SK-N-SH (cell line): ENCODE measurements at regions not wholly inside any gene's neighbourhood (a gene's known extent, or its start where the extent isn't known, plus 50 kb on each side); places are given as distances from the start of the nearest gene placed in this dataset.

Experiments used
- CTCF ChIA-PET: fragments of 300-600, 350-600 bp; formaldehyde crosslinking; extraction: SDS; loops from one replicate; lab custom pipeline; 2021; lab: Yijun Ruan, JAX
- POLR2A ChIA-PET: fragments of 350-600 bp; sonication (Branson Sonifier 250); formaldehyde crosslinking; extraction: SDS; loops from one replicate; lab custom pipeline; 2020; ENCODE audit warnings: antibody characterized with exemption, inconsistent platforms; lab: Yijun Ruan, JAX
- DNase-seq: peaks from one replicate; pipeline ENCODE4 v3.0.0; 2012
- H2AFZ ChIP-seq: fragments of 200-600 bp; sonication (generic); 2 replicates; pipeline ENCODE4 v1.8.1; 2016; ENCODE audit warnings: antibody characterized with exemption, mild to moderate bottlenecking, low read depth
- H3F3A ChIP-seq: fragments of 200-600 bp; sonication (generic); replicated peaks from 2 replicates; pipeline ENCODE3; 2016; ENCODE audit warnings: antibody characterized with exemption, mild to moderate bottlenecking; ENCODE audit not compliant: insufficient read depth
- H3K27ac ChIP-seq, 2 experiments: fragments of 200-500 bp in 1 of 2; fragments of 200-600 bp in 1 of 2; sonication (Bioruptor generic) in 1 of 2; sonication (generic), shearing (Covaris generic) in 1 of 2; 2 replicates each; pipeline versions ENCODE4 v1.5.1 to v1.6.1; 2014 to 2016; ENCODE audit warnings: low read depth in 2 of 2, inconsistent platforms in 1 of 2, low read length in 1 of 2, mild to moderate bottlenecking in 1 of 2, mixed read lengths in 1 of 2
- H3K27me3 ChIP-seq: fragments of 200-600 bp; sonication (generic), shearing (Covaris generic); 2 replicates; pipeline ENCODE4 v1.6.1; 2016; ENCODE audit warnings: mixed run types; ENCODE audit not compliant: insufficient read depth
- H3K36me3 ChIP-seq, 2 experiments: fragments of 200-500 bp in 1 of 2; fragments of 200-600 bp in 1 of 2; sonication (Bioruptor generic) in 1 of 2; sonication (generic) in 1 of 2; replicated peaks in 1 of 2; 2 replicates each; pipeline versions ENCODE3 to v1.5.1; 2014 to 2016; ENCODE audit warnings: low read length in 1 of 2, mild to moderate bottlenecking in 1 of 2; ENCODE audit not compliant: insufficient read depth in 2 of 2, control insufficient read depth in 1 of 2
- H3K4me1 ChIP-seq, 2 experiments: fragments of 200-500 bp in 1 of 2; fragments of 200-600 bp in 1 of 2; sonication (Bioruptor generic) in 1 of 2; sonication (generic), shearing (Covaris generic) in 1 of 2; 2 replicates each; pipeline versions ENCODE4 v1.5.1 to v1.6.1; 2014 to 2016; ENCODE audit warnings: low read depth in 1 of 2, low read length in 1 of 2, mixed run types in 1 of 2; ENCODE audit not compliant: insufficient read depth in 2 of 2, control insufficient read depth in 1 of 2
- H3K4me2 ChIP-seq: fragments of 200-600 bp; sonication (generic), shearing (Covaris generic); 2 replicates; pipeline ENCODE4 v1.6.1; 2017; ENCODE audit warnings: mixed run types
- H3K4me3 ChIP-seq, 2 experiments: fragments of 200-500 bp in 1 of 2; fragments of 200-600 bp in 1 of 2; sonication (Bioruptor generic) in 1 of 2; sonication (generic), shearing (Covaris generic) in 1 of 2; 2 replicates each; pipeline versions ENCODE4 v1.5.1 to v1.8.1; 2014 to 2016; ENCODE audit warnings: low read depth in 2 of 2, inconsistent platforms in 1 of 2, low read length in 1 of 2, mild to moderate bottlenecking in 1 of 2, mixed read lengths in 1 of 2, moderate library complexity in 1 of 2
- H3K79me2 ChIP-seq: fragments of 200-600 bp; sonication (generic); 2 replicates; pipeline ENCODE4 v1.8.1; 2017; ENCODE audit warnings: mild to moderate bottlenecking; ENCODE audit not compliant: insufficient read depth
- H3K9ac ChIP-seq: fragments of 200-600 bp; sonication (generic); 2 replicates; pipeline ENCODE4 v1.6.1; 2017; ENCODE audit warnings: mixed run types
- H3K9me2 ChIP-seq: fragments of 200-600 bp; sonication (generic); 2 replicates; pipeline ENCODE4 v1.6.1; 2017; ENCODE audit warnings: mixed run types
- H3K9me3 ChIP-seq: fragments of 200-600 bp; sonication (generic); 2 replicates; pipeline ENCODE4 v1.6.1; 2017; ENCODE audit warnings: mixed run types, mild to moderate bottlenecking, moderate library complexity
- H4K20me1 ChIP-seq: fragments of 200-600 bp; sonication (generic); 2 replicates; pipeline ENCODE4 v1.6.1; 2017; ENCODE audit warnings: mild to moderate bottlenecking, mixed run types; ENCODE audit not compliant: insufficient read depth
- CHD2 ChIP-seq: fragments of 150-350 bp; IDR thresholded peaks from 2 replicates; pipeline ENCODE4 v1.6.1; 2018; ENCODE audit warnings: low read length; ENCODE audit not compliant: partially characterized antibody
- EZH2phosphoT487 ChIP-seq: fragments of 200-600 bp; sonication (generic); IDR thresholded peaks from 2 replicates; pipeline ENCODE4 v1.6.1; 2017; ENCODE audit warnings: low read depth, mixed run types, mild to moderate bottlenecking, antibody characterized with exemption, moderate library complexity, borderline replicate concordance
- GABPA ChIP-seq: IDR thresholded peaks from 2 replicates; pipeline ENCODE4 v1.4.0; 2012; ENCODE audit warnings: low read depth, mild to moderate bottlenecking
- POLR2AphosphoS5 ChIP-seq: IDR thresholded peaks from 2 replicates; pipeline ENCODE4 v1.6.1; 2012; ENCODE audit warnings: low read depth, low read length
- RAD21 ChIP-seq: IDR thresholded peaks from 2 replicates; pipeline ENCODE4 v1.6.1; 2012; ENCODE audit warnings: mild to moderate bottlenecking, low read length
- RFX5 ChIP-seq: IDR thresholded peaks from 2 replicates; pipeline ENCODE4 v1.6.1; 2012; ENCODE audit warnings: mild to moderate bottlenecking, improper control_type of control experiment, low read length
- RXRA ChIP-seq: IDR thresholded peaks from 2 replicates; pipeline ENCODE4 v1.4.0; 2012; ENCODE audit warnings: low read depth, mild to moderate bottlenecking, borderline replicate concordance
- TEAD4 ChIP-seq: IDR thresholded peaks from 2 replicates; pipeline ENCODE4 v1.4.0; 2012; ENCODE audit warnings: mild to moderate bottlenecking, borderline replicate concordance; ENCODE audit not compliant: insufficient read depth
- WGBS: methylation state at CpG from one replicate; pipeline ENCODE4 v1.1.6; 2017; ENCODE audit warnings: low lambda C conversion rate; 5-methylcytosine and 5-hydroxymethylcytosine counted together
- TF ChIP-seq, protein P1 (sequence below): IDR thresholded peaks from 2 replicates; pipeline ENCODE4 v1.4.0; 2012; ENCODE audit warnings: low read depth, borderline replicate concordance
- TF ChIP-seq, protein P2 (sequence below): IDR thresholded peaks from 2 replicates; pipeline ENCODE4 v1.6.1; 2012; ENCODE audit warnings: mild to moderate bottlenecking, low read depth, low read length, moderate library complexity

DNA sequence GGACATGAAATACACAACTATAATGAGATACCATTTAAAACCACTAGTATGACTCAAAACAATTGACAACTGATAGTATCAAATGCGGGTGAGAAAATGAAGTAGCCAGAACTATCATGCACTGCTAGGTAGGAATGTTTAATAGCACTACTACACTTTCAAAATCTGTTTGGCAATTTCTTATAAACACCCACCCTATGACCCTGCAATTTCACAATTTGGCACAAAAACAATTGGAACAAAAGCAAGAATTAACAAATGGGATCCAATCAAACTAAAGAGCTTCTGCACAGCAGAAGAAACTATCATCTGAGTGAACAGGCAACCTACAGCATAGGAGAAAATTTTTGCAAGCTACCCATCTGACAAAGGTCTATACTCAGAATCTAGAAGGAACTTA lies 431.2 kb upstream of the GYPC start (continued):
- TF ChIP-seq RFX5 (no peak), GABPA (no peak), EZH2phosphoT487 (no peak)

DNA sequence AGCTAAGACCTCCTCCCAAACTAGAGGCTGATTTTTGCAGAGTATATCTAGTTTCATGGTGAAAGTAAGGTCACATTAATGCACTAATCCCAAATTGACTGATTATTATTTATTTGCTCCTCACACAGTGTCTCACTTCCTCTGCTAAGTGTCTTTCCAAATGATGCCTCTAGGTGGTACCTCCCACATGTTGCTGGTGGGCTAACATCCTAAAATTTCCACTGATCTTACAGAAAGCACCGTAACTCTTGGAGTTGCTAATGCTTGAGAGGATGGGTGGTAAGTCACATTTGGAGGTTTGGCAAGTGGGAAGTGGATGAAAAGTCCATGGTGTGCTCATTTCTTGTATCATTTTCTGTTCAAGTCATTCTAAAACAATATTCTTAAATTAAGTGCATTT lies 428.7 kb upstream of the GYPC start:
- TF ChIP-seq TEAD4 (no peak), RAD21 (0 out of 2 replicates have a peak, but pooled peaks have one; percentile 7)
- Histone ChIP-seq H3K36me3 (no peaks in the 10 kb centered on the region), H3K4me1 (no peaks in the 10 kb centered on the region), H3K4me3 (no peak overlapping the region), H3K9me3 (no peaks in the 10 kb centered on the region), H3K4me2 (no peak overlapping the region), H2AFZ (no peak overlapping the region), H3K27ac (no peak overlapping the region), H3K9ac (no peak overlapping the region), H3K27me3 (no peaks in the 10 kb centered on the region), H3F3A (no peaks in the 10 kb centered on the region), H4K20me1 (no peaks in the 10 kb centered on the region), H3K9me2 (no peaks in the 10 kb centered on the region), H3K79me2 (no peaks in the 10 kb centered on the region)
- CTCF ChIA-PET = no interaction called here
- POLR2A ChIA-PET = no interaction called here
- 0% methylated on average over 1 of the region's 1 CpG for WGBS
- no peak for DNase-seq

DNA sequence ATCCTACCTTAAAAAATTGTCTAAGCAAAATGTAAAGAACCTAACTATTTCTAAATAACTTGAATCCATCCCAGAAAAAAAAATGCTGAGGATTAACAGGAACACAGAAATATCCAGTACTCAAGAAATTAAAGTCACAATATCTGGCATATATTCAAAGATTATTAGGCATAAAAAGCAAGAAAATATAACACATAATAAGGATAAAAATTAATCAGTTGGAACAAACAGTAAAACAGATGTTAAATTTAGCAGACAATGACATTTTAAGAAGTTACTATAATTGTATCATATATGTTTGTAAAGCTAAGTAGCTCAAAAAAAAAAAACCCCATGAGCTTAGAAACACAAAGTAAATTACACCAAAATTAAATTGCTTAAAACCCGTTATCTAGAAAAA lies 427.4 kb upstream of the GYPC start:
- TF ChIP-seq RXRA (no peak), CHD2 (no peak), POLR2AphosphoS5 (no peak)
- TF ChIP-seq, protein P1, sequence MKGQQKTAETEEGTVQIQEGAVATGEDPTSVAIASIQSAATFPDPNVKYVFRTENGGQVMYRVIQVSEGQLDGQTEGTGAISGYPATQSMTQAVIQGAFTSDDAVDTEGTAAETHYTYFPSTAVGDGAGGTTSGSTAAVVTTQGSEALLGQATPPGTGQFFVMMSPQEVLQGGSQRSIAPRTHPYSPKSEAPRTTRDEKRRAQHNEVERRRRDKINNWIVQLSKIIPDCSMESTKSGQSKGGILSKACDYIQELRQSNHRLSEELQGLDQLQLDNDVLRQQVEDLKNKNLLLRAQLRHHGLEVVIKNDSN = no peak
- TF ChIP-seq, protein P2, sequence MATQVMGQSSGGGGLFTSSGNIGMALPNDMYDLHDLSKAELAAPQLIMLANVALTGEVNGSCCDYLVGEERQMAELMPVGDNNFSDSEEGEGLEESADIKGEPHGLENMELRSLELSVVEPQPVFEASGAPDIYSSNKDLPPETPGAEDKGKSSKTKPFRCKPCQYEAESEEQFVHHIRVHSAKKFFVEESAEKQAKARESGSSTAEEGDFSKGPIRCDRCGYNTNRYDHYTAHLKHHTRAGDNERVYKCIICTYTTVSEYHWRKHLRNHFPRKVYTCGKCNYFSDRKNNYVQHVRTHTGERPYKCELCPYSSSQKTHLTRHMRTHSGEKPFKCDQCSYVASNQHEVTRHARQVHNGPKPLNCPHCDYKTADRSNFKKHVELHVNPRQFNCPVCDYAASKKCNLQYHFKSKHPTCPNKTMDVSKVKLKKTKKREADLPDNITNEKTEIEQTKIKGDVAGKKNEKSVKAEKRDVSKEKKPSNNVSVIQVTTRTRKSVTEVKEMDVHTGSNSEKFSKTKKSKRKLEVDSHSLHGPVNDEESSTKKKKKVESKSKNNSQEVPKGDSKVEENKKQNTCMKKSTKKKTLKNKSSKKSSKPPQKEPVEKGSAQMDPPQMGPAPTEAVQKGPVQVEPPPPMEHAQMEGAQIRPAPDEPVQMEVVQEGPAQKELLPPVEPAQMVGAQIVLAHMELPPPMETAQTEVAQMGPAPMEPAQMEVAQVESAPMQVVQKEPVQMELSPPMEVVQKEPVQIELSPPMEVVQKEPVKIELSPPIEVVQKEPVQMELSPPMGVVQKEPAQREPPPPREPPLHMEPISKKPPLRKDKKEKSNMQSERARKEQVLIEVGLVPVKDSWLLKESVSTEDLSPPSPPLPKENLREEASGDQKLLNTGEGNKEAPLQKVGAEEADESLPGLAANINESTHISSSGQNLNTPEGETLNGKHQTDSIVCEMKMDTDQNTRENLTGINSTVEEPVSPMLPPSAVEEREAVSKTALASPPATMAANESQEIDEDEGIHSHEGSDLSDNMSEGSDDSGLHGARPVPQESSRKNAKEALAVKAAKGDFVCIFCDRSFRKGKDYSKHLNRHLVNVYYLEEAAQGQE = no peak
- no peak for DNase-seq
- CTCF ChIA-PET = no interaction called here
- POLR2A ChIA-PET = no interaction called here
- Histone ChIP-seq H3K4me1 (no peaks in the 10 kb centered on the region), H4K20me1 (no peaks in the 10 kb centered on the region), H2AFZ (no peak overlapping the region), H3K9ac (no peak overlapping the region), H3K4me3 (no peak overlapping the region), H3K27ac (no peak overlapping the region), H3K79me2 (no peaks in the 10 kb centered on the region), H3K4me2 (no peak overlapping the region), H3K27me3 (no peaks in the 10 kb centered on the region), H3F3A (no peaks in the 10 kb centered on the region), H3K36me3 (no peaks in the 10 kb centered on the region), H3K9me2 (no peaks in the 10 kb centered on the region), H3K9me3 (no peaks in the 10 kb centered on the region)
- WGBS = 3% methylated on average over 1 of the region's 1 CpG
